Endothelial cell of umbilical vein (primary cell): ENCODE measurements at regions not wholly inside any gene's neighbourhood (a gene's known extent, or its start where the extent isn't known, plus 50 kb on each side); places are given as distances from the start of the nearest gene placed in this dataset.

Experiments used
- EZH2 ChIP-seq: IDR thresholded peaks from 2 replicates; pipeline ENCODE4 v1.6.1; 2012; ENCODE audit warnings: borderline replicate concordance, low read depth, mild to moderate bottlenecking, moderate library complexity, low read length, inconsistent platforms; ENCODE audit not compliant: severe bottlenecking
- POLR2A ChIP-seq: IDR thresholded peaks from 2 replicates; pipeline ENCODE4 v1.6.1; 2012; ENCODE audit warnings: low read depth, mild to moderate bottlenecking, control low read depth, low read length
- POLR2AphosphoS5 ChIP-seq: IDR thresholded peaks from 2 replicates; pipeline ENCODE4 v1.6.1; 2012; ENCODE audit warnings: low read depth, mild to moderate bottlenecking, control low read depth, low read length, moderate library complexity; ENCODE audit not compliant: insufficient read depth
- TF ChIP-seq, protein P1 (sequence below), 2 donors: IDR thresholded peaks; 1 replicate in 1 of 2; 2 replicates in 1 of 2; pipeline ENCODE4 v1.5.1; 2011; ENCODE audit warnings: low read length in 2 of 2, mild to moderate bottlenecking in 2 of 2, moderate library complexity in 2 of 2, control low read depth in 1 of 2, inconsistent platforms in 1 of 2, low read depth in 1 of 2; ENCODE audit not compliant: insufficient read depth in 1 of 2; ENCODE audit errors: extremely low read depth in 1 of 2
- TF ChIP-seq, protein P2 (sequence below): IDR thresholded peaks from 2 replicates; pipeline ENCODE4 v1.6.1; 2011; ENCODE audit not compliant: insufficient read depth, insufficient read length

DNA sequence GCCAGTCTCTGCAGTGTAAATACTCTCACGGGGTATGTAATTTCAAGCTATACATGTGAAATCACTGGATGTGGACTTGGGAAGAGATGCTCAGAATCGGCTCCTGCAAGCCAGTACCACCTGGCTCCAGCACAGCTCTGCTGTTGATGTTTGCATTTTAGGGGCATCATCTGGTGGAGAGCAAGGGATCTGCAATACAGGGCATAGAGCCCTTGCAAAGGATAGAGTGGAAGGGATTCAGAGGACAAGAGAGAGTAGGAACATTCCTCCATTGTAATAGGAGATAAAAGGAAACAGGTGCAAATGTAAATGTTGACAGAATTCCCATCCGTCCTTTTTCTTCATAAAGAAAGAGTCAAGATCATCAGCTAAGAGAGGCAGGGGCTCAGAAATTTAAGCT is 184.1 kb downstream of the PMP22 start:
- TF ChIP-seq, protein P1, sequence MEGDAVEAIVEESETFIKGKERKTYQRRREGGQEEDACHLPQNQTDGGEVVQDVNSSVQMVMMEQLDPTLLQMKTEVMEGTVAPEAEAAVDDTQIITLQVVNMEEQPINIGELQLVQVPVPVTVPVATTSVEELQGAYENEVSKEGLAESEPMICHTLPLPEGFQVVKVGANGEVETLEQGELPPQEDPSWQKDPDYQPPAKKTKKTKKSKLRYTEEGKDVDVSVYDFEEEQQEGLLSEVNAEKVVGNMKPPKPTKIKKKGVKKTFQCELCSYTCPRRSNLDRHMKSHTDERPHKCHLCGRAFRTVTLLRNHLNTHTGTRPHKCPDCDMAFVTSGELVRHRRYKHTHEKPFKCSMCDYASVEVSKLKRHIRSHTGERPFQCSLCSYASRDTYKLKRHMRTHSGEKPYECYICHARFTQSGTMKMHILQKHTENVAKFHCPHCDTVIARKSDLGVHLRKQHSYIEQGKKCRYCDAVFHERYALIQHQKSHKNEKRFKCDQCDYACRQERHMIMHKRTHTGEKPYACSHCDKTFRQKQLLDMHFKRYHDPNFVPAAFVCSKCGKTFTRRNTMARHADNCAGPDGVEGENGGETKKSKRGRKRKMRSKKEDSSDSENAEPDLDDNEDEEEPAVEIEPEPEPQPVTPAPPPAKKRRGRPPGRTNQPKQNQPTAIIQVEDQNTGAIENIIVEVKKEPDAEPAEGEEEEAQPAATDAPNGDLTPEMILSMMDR (IDR thresholded peaks at IDR 0.05; ENCODE audit: extremely low read depth in 1 of 2, insufficient read depth in 1 of 2, low read depth in 1 of 2, low read length in 2 of 2) = no peak
- no peak for TF ChIP-seq POLR2AphosphoS5
- TF ChIP-seq, protein P2, sequence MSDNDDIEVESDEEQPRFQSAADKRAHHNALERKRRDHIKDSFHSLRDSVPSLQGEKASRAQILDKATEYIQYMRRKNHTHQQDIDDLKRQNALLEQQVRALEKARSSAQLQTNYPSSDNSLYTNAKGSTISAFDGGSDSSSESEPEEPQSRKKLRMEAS = no peak
- TF ChIP-seq EZH2 = no peak
- no peak for TF ChIP-seq POLR2A
